GM12874 (cell line): ENCODE measurements at regions not wholly inside any gene's neighbourhood (a gene's known extent, or its start where the extent isn't known, plus 50 kb on each side); places are given as distances from the start of the nearest gene placed in this dataset.

Experiments
- CTCF ChIP-seq: IDR thresholded peaks from 2 replicates; pipeline ENCODE4 v1.5.1; 2011; ENCODE audit warnings: low read depth, mild to moderate bottlenecking, control low read depth, low read length, moderate library complexity; ENCODE audit not compliant: insufficient read depth

- TF ChIP-seq CTCF = no peak
These were observed 158.0 kb upstream of the MIR17HG start for GRCh38 chr13:91189506-91189905.

- no peak for TF ChIP-seq CTCF
These were observed 154.1 kb upstream of the MIR17HG start for GRCh38 chr13:91193358-91193757.

- TF ChIP-seq CTCF = no peak
These were observed 151.7 kb upstream of the MIR17HG start for GRCh38 chr13:91195789-91196188.

GRCh38 chr13:91196958-91197357 is 150.5 kb upstream of the MIR17HG start:
- no peak for TF ChIP-seq CTCF

- no peak for TF ChIP-seq CTCF
These were observed 147.6 kb upstream of the MIR17HG start for GRCh38 chr13:91199866-91200265.

- no peak for TF ChIP-seq CTCF
These were observed 147.0 kb upstream of the MIR17HG start for GRCh38 chr13:91200486-91200885.

- TF ChIP-seq CTCF = no peak
These were observed 144.1 kb upstream of the MIR17HG start for GRCh38 chr13:91203430-91203829.

- TF ChIP-seq CTCF = no peak
These were observed 140.2 kb upstream of the MIR17HG start for GRCh38 chr13:91207261-91207660.
